T-helper 1 cell treated with Interleukin-12 subunit alpha and Interleukin-12 subunit beta and Interleukin-4 antibody, amounts not matched to agents 30 ng/mL and 1 ng/mL, for 36 hours (primary cell): ENCODE measurements at regions not wholly inside any gene's neighbourhood (a gene's known extent, or its start where the extent isn't known, plus 50 kb on each side); places are given as distances from the start of the nearest gene placed in this dataset.
"Not testable (repeated sequence)": the region's sequence is repeated elsewhere in the genome, so short reads cannot be mapped to it uniquely, and the experiment has no call there.

Source experiments
- intact Hi-C: fragments of 100-400 bp; cut with micrococcal nuclease; formaldehyde crosslinking; loops from one replicate; pipeline ENCODE4 v1.15.1; 2024

GRCh38 chr20:29031262-29031982 is 2226.0 kb upstream of the DEFB115 start:
- intact Hi-C loops, result not testable (repeated sequence)

GRCh38 chr20:29044239-29044638 is 2213.2 kb upstream of the DEFB115 start:
- intact Hi-C loops, result not testable (repeated sequence)

- intact Hi-C loops, result not testable (repeated sequence)
Observed at GRCh38 chr20:29050008-29050606, 2207.4 kb upstream of the DEFB115 start.

GRCh38 chr20:29057866-29058484 is 2199.5 kb upstream of the DEFB115 start:
- intact Hi-C loops, result not testable (repeated sequence)

- intact Hi-C loops, result not testable (repeated sequence)
Observed at GRCh38 chr20:29062451-29062850, 2195.0 kb upstream of the DEFB115 start.

GRCh38 chr20:29066341-29066740 is 2191.1 kb upstream of the DEFB115 start:
- intact Hi-C loops, result not testable (repeated sequence)

- intact Hi-C loops, result not testable (repeated sequence)
Observed at GRCh38 chr20:29073640-29074039, 2183.8 kb upstream of the DEFB115 start.

DNA sequence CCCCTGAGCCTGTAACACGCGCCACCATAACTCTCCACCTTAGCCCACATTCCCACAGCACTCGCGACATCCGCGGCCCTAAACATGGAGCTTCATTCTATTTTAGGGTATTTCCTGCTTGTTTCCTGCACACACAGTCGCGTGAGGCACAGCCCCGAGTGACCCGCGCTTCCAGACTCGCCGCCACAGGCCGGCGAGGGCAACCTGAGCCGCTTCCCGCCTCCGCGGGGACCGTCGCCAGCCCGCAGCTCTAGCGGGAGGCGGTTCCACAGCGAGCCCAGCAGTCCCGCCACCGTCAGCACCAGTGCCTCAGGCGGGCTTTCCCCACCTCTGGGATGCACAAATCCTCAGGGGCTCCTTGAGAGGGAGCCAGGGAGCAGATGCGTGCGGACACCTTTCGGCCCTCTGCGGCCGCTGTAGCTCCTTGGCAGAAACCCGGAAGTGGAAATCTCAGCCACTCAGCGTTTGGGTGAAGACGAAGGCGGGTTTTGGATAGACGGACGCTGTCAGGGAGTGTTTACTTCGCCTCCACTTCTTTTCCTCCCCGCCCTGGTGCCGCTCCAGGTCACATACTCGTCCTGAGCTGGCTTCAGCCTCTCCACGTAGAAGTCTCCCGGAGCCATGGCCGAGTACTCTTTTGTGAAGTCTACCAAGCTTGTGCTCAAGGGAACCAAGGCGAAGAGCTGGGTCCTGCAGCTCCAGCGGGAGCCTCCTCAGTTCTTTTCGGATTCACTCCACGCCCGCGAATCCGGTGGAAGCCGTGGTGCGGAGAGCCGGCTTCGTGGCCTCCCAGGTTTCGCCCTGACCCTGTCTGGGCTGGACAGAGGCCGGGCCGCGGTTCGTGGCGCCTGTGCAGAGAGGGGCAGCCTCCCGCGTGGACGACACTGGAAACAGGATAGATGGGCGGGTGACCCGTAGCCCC is 2177.4 kb upstream of the DEFB115 start:
- intact Hi-C loops, result no loop called here

GRCh38 chr20:29081712-29082111 is 2175.8 kb upstream of the DEFB115 start:
- intact Hi-C loops, result not testable (repeated sequence)

- intact Hi-C loops, result no loop called here
Observed at GRCh38 chr20:29085625-29086024, 2171.8 kb upstream of the DEFB115 start.

GRCh38 chr20:29086145-29086718 is 2171.2 kb upstream of the DEFB115 start:
- intact Hi-C loops, result not testable (repeated sequence)

- intact Hi-C loops, result no loop called here
Observed at GRCh38 chr20:29086938-29087337, 2170.5 kb upstream of the DEFB115 start.

- intact Hi-C loops, result not testable (repeated sequence)
Observed at GRCh38 chr20:29087887-29088286, 2169.6 kb upstream of the DEFB115 start.

DNA sequence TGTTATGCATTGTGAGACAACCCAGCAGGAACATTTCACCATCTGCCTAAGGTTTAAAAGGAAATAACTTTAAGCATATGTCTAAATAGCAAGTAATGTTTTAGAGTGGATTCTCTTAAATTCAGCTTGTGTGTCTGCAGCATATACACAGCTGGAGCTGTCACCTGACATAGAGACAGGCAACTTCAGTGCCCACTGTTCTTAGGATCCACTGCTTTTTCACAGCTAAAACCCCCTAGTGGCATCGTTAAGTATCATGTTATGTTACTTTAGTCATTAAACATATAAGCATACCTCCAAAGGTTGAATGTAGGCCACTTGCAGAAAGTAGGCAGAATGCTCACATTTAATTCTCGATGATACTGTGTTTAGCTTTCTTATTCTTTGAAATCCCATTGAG is 2169.0 kb upstream of the DEFB115 start:
- intact Hi-C loops, result not testable (repeated sequence)

DNA sequence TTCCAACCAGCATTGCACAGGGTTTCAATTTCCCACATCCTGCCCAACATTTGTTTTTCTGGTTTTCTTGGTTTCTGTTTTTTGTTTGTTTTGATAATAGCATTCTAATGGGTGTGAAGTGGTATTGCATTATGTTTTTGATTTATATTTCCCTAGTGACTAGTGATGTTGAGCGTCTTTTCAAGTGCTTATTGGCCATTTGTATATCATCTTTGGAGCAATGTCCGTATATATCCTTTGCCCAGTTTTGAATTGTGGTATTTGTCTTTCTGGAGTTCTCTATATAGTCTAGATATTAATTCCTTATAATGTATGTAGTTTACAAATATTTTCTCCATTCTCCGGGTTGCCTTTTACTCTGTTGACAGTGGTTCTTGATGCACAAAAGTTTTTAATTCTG is 2168.1 kb upstream of the DEFB115 start:
- intact Hi-C loops, result not testable (repeated sequence)

- intact Hi-C loops, result not testable (repeated sequence)
Observed at GRCh38 chr20:29093958-29094357, 2163.5 kb upstream of the DEFB115 start.

GRCh38 chr20:29096695-29097094 is 2160.8 kb upstream of the DEFB115 start:
- intact Hi-C loops, result not testable (repeated sequence)

DNA sequence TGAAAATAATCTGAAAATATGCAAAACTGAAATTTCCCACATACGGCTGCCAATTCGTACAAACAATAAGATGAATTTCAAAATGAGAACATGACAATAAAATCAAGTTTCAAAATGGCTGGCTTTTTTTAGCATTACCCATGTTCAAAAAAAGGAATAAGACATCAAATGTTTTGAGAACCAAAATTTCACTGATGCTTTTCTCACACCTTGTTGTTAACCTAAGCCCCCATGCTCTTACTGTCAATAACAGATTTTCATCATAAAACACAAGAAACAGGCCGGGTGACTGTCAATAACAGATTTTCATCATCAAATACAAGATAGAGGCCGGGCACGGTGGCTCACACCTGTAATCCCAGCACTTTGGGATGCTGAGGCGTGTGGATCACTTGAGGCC is 2149.6 kb upstream of the DEFB115 start:
- intact Hi-C loops, result not testable (repeated sequence)

GRCh38 chr20:29109386-29109785 is 2148.1 kb upstream of the DEFB115 start:
- intact Hi-C loops, result not testable (repeated sequence)

GRCh38 chr20:29115097-29115496 is 2142.4 kb upstream of the DEFB115 start:
- intact Hi-C loops, result not testable (repeated sequence)

DNA sequence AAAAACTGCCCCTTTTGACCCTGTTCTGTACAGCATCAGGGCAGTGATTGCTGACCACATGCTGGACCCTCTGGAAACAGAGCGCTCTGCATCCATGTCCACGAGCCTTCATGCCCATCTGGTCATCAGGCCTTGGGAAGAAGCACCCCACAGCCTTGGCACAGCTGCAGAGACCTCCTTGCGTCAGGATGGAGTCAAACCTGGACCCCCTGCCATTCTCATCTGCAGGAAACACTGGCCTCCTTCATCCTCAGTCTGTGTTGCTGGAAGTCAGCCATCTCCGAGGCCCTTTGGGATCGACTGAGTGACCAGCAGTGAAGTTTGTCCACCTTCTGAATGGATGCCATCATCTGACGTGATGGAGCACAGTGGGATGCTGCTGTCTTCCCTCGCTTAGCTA is 2138.3 kb upstream of the DEFB115 start:
- intact Hi-C loops, result no loop called here
